ENCODE measurements at regions not wholly inside any gene's neighbourhood (a gene's known extent, or its start where the extent isn't known, plus 50 kb on each side); places are given as distances from the start of the nearest gene placed in this dataset.
"Not testable (repeated sequence)": the region's sequence is repeated elsewhere in the genome, so short reads cannot be mapped to it uniquely, and the experiment has no call there.

DNA sequence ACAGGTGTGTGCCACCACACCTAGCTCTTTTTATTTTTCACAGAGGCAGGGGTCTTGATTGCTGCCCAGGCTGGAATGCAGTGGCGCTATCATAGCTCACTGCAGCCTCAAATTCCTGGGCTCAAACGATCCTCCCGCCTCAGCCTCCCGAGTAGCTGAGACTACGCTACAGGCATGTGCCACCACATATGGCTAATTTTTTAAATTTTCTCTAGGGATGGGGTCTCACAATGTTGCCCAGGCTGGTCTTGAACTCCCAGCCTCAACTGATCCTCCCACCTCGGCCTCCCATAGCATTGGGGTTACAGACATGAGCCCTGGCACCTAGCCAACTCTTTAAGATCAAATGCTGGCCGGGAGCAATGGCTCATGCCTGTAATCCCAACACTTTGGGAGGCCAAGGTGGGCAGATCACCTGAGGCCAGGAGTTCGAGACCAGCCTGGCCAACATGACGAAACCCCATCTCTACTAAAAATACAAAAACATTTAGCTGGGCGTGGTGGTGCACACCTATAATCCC lies 50.6 kb upstream of the MYL10 start:
- DNase-seq: not testable (repeated sequence)

DNA sequence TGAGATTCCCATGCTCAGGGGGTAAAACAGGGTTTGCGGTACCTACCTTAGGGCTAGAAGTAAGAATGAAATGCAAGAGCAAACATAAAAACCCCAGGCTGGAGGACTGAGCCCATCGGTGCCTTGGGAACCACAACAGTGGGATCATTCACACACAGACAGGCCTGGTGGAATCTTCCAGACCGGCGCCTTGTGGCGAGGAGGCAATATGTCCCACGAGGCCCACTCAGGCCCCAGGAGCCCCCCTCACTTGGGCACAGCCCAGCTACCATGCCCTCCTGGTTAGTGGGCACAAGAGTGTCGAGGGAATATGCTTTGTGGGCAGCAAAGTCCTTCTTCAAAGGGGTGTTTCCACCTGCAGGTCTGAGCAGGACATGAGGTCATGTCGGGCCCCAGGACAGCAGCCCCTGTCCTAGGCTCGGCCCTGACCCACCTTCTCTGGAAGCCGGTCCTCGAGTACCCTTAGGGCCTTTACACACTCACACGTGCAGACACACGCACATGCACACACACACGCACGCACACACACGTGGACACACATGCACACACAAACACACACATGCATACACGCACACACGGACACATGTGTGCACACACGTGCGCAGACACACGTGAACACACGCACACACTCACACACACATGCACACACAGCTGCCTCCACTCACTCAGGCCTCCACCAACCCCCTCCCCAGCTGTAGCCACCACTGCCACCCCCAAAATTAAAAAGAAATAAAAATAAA lies 51.5 kb upstream of the MYL10 start:
- no peak for DNase-seq

DNA sequence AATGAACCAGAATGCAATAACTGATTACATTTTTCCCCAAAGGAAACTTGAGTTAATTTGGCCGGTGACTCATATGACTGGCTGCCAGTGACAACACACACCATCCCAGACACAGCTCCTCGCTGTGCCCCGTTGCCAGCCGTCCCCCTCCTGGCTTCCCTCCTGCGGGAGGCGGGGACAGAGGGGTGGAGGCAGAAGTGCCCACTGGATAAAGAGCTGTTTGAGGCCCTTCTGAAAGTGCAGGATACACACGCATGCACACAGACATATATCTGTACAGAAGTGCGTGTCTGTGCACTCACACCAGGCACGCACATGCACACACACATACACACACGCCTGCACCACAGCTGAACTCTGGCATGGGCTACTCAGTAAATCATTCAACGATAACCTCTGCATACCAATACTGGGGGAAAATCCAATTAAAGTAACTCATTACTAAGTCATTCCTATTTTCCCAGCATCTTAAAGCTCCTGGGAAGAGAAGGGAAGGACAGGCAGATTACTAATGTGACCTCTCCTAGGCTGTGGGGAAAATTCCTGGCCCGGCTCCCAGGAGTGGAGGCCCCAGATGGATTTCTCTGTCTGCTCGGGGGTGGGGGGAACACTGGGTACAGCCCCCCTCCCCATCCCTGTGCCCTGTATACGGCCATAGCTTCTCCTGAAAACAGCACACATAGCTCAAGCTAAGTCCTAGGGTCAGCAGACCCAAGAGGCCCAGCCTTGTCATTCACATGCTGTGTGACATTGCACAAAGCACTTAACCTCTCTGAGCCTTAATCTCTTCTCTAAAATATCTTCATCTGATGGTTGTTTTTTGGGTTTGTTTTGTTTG lies 52.3 kb upstream of the MYL10 start:
- no peak for DNase-seq

DNA sequence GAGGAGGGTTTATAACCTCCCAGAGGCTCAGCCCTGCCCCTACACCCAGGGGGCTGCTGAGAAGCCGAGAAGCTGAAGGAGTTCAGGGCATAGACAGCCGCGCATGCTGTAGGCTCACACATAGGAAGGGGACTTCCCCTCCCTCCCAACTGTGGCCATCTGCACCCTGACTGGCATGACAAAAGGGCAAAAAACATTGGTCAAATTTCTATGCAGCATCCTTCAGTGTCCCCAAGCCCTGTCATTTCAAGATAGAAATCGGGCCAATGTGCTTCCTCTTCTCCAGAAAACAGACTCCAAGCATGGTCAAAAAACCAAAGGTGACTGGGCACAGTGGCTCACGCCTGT lies 55.9 kb upstream of the MYL10 start:
- no peak for DNase-seq

DNA sequence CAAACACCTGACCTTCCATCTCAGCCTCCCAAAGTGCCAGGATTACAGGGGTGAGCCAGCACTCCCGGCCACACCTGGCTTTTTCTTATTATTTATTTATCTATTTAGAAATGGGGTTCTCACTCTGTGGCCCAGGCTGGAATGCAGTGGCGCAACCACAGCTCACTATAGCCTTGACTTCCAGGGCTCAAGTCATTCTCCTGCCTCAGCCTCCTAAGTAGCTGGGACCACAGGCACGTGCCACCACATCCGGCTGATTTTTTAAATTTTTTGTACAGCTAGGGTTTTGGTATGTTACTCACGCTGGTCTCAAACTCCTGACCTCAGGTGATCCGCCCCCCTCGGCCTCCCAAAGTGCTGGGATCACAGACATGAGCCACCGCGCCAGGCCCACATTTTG lies 56.9 kb upstream of the MYL10 start:
- no peak for DNase-seq

DNA sequence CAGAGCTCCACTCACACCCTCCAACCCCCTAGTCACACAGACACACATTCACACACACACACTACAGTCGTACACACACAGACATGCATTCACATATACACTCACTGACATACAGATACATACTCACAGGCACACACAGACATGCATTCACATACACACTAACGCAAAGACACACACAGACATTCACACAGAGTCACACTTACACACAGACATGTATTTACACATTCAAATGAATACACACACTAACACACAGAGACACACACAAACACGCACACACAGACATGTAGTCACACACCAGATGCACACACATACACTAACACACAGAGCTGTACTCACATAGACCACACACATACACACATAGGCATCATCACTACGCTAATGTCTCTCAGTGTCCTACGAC lies 58.0 kb upstream of the MYL10 start:
- DNase-seq: no peak

DNA sequence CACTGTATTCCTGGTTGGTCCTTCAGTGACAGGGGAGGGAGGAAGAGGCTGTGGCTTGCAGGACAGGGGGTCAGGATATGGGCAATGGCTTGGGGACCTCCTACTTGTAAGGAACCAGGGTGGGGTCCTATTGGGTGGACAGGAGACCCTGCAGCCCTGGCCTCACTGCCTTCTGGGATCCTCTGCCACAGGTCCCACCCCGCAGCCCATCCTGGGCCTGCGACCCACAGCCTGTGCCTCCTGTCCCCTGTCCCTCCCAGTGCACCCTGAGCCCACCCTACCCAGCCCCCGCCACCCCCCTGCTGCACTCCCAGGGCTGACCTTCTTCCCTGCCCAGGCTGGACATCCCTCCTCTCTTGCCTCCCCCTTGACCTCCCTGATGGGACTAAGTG lies 58.7 kb upstream of the MYL10 start:
- DNase-seq: no peak

DNA sequence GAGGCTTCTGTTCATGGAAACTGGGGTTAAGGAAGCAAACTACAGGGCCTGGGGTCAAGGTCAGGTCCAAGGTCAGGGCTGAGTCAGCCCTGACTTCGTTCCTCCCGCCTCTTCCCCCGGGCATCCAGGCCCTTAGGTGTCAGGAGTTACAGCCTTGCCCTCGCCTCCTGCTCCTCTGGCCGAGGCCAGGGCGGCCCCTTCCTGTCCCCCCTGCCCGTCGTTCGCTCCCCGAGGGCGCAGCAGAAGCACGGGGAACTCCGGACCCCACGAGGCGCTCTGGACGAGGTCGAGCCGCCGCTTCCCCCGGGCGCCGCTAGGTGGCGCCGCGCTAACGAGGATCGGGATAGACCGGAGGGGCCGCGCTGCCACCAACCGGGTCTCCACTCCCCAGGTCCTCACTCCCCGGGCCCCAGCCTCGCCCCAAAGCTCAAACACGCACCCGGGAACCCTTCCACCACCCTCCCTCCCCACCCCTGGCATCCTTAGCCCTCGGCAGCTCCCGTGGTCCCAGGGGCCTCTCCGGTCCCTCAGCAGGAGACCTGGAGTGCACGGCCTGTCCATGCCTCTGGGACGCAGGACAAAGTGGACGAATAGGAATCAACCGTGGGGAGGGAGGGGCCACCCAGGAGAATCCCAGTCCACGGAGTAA lies 59.2 kb upstream of the MYL10 start:
- peak; percentile 22 to 80 (median 68) for DNase-seq

DNA sequence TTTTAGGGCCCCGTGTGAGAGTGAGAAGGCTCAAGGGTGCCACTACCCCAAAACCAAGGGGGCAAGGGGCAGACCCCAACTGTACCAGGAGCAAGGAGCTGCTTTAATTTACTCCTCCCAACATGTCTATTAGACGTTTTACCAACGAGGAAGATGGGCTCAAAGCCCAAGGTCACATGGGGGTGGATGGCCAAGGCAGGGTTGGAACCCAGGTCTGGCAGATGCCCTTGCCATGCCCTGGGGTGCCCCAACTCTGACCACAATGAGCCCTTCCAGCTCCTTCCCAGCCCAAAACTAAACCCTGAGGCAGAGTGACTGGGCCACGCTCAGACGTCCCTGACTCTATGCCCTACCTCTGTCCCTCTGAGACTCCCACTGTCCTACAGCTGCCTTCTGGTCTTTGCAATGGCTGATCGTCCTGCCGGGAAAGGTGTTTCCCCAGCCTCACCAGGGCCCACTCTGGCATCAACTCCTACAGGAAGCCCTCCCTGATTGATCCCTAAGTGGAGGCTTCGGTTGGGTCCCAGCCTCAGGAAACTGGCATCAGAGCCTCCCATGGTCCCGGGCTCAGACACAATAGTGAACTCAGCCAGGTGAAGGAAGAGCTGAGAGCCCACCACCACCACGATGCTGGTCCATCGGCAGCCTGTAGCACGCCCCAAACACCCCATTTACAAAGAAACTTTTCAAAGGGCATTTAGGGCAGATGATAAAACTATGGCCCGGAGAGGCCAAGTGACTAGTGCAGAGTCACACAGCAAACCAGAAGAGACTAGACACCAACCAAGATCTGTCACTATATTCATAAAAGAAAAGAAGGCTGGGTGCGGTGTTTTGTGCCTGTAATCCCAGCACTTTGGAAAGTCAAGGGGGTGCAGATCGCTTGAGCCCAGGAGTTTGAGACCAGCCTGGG lies 60.2 kb upstream of the MYL10 start:
- DNase-seq: no peak

DNA sequence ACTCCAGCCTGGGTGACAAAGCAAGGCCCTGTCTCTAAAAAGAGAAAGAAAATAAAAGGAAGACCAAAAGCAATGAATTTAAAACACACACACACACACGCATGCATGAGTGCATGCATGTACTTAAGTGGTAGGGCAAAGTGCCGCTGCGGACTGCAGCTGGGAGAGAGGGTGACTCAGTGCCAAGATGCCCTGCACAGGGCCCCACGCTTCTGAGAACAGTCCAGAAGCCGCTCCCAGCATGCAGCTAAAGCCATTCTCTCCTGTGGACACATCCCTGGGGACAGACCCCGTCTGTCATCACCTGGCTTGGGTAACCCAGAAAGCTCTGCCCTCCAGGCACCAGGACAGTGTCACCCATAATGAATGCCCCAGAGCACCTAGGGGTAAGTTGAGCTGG lies 61.0 kb upstream of the MYL10 start:
- DNase-seq: no peak

DNA sequence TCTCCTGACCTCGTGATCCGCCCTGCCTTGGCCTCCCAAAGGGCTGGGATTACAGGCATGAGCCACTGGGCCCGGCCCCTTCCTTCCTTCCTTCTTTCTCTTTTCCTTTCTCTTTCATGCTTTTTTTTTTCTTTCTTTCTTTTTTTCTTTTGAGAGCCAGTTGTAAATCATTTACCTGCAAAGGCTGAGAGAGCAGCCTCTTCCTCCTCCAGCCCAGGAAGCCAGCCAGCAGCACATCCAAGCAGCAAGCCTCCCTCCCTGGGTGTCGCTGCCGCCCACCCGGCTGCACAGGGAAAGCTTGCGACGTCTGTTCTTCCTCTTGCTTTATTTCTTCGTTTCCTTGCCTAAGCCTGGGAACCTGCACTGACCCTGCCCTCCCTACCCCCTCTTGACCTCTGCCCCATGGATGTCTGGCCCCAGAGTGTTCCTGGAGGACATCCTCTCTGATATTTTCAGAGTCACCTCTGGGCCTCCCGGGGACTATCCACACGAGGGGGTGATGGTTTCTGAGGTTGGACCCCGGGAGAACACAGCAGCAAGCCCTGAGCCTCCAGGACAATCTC lies 62.8 kb upstream of the MYL10 start:
- no peak for DNase-seq

DNA sequence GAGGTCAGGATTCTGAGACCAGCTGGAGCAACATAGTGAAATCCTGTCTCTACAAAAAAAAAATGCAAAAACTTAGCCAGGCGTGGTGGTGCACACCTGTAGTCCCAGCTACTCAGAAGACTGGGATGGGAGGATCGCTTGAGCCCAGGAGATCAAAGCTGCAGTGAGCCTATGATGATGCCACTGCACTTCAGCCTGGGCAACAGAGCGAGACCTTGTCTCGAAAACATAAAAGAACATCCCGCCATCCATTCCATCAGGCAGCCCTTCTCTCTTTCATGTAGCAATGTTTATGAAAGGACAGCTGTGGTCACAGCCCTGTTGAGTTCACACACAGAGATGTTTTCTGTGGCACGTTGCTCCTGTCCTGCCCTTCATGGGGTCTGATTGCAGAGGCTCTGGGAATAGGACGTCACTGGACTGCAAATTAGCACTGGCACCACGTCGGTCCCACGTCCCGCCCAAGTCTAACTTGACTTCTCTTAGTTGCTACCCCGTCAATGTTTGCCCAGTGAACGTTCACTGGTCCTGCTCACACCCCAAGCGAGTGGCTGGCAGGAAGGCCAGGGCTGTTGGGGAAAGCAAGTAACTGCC lies 64.5 kb upstream of the MYL10 start:
- no peak for DNase-seq

DNA sequence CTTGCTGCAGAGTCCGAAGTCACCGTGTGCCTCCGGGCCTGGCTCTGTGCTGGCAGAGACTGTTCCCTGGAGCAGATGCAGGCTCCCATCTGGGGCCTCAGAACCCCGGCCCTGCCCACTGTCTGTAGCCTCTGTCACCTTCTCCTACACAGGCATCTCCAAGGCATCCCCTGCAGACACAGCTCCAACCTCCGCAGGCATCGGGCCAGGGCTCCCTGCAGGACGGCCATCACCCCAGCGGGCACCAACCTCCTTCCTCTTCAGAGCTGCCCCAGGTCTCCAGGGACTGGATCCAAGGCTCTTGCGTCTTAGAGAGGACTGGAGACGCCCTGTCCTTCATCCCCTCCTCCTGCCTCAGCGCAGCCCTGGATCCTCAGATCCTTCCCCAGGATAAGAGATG lies 69.9 kb upstream of the MYL10 start:
- no peak for DNase-seq

DNA sequence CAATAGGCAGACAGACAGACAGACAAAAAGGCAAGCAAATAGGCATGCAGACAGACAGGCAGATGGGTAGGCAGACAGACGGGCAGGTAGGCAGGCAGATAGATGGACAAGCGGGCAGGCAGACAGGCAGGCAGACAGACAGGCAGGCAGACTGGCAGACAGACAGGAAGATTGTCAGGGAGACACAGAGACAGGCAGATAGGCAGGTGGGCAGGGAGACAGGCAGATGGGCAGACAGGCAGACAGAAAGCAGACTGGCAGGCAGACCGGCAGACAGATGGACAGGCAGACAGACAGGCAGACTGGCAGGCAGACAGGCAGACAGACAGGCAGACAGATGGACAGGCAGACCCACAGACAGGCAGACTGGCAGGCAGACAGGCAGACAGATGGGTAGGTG lies 70.3 kb upstream of the MYL10 start:
- no peak for DNase-seq

DNA sequence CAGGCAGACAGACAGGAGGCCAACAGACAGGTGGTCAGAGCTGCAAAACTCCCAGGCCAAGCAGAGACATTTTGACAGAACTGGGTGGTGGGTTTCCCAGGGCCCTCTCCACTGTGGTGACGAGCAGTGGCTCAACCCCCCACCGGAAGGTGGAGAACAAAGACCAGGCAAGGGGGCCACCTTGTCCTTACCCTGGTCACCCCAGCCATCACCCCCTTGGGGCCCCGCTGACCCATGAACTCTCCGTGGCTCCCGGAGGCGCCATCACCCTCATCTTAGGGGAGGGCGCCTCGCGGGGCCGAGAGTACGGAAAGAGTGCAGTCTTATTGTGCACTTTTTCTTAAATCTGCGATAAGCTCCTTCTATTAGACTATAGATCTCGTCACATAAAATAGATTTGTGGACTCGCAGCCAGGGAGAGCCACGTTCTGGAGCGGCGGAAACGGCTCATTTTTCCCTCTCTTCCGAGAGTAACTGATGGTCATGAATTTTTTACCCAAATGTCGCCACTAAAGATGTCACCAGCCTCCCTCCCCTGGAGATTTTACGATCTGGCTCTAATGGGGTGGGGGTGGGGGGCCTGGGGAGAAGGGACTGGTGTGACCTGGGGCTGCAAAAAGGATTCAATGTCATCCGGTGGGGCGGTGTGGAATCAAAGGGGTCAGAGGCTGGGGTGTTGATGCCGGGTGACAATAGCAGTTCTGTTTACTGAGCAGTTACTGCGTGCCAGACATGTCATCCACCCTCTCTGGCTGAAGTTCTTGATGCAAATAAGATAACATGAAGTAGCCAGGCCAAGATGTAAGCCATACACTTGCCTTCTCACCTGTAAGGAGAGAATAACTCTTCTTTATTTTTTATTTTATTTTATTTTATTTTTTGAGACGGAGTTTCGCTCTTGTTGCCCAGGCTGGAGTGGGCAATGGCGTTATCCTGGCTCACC lies 71.1 kb upstream of the MYL10 start:
- DNase-seq: no peak

DNA sequence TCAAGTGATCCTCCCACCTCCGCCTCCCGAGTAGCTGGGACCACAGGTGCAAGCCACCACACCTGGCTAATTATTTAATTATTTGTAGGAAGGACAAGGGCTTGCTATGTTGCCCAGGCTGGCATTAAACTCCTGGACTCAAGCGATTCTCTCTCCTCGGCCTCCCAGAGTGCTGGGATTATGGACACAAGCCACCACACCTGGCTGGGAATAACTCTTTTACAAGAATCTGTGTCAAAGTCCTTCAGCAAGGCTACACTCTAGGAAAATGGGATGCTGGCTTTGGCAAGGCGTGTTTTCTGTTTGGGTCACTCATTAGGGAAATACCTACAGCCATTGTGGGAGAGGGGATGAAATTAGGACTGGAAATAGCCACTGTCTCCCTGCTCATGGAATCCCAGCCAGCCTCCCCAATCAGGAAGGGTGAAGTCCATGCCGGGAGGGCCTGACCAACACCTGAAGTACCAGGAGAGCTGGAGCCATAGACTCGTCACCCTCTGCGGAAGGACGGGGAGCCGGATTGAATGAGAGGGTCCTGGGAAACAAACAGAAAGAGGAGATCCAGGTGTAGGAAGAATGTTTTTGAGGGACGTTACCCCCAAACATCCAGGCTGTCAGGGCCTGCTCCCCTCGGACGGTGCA lies 72.2 kb upstream of the MYL10 start:
- no peak for DNase-seq

DNA sequence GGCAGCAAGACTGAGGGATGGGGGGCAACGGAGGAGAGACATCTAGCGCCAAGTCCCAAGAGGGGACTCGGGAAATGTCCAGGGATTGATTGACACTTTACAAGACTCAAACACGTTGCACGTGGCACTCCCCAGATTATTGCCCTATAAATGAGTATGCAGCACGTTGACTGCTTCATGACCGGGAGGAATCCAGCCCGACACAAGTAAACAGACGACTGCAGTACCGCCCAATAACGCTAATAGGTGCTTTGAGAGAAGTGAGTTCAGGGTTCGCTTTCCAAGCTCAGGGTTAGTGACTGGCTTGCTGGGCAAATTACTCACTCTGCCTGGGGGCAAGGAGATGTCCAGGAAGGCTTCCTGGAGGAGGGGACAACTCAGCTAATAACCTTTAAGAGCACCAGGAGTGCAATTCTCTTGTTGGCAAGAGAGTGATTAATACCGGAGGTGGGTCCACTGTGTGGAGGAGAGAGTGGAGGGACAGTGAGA lies 73.3 kb upstream of the MYL10 start:
- DNase-seq: no peak

DNA sequence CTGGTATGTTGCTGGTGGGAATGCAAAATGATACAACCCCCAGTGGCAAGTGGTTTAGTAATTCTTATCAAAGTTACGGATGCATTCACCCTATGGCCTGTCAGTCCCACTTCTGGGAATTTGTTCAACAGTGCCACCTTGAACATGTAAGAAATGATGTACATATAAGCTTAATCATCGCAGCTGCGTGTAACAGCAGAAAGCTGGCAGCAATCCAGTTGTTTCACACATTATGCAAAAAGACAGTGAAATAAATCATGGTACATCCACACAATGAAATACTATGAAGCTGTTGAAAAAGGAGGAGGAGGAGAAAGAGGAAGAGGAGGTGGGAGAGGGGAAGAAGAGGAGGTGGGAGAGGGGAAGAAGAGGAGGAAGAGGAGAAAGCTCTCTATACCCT lies 76.2 kb upstream of the MYL10 start:
- no peak for DNase-seq

DNA sequence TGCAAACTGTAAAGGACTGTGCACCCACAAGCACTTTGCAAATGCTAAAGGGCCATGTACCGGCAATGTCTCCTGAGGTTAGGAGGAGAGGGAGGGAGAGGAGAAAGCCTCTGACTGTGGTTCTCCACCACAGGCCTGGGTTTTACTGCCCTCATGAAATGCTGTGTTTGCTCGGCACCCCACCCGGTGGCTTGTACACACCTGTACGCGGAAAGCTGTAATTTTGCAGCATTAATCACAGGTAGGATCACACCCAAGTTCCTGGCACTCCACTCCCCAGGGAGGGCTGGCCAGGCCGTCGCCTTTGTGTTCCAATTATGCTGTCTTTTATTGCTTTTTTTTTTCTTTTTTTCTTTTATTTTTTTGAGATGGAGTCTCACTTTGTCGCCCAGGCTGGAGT lies 78.5 kb upstream of the MYL10 start:
- DNase-seq: no peak

DNA sequence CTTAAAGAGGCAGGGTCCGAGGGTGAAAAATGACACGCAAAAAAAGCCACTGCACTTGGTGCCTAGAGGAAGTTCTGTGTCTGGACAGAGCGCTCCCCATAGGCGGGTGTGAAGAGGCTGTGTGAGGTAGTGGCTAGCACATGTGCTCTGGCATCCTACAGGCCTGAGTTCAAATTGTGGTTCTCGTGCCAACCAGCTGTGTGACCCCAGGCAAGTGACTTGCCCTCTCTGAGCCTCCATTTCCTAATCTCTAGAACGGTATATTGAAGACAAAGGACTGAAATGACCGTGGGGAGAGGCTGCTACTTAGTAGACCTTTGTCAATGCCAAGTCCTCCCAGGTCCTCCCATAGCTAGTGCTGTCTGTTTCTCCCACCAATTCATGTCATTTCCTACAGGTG lies 79.1 kb upstream of the MYL10 start:
- no peak for DNase-seq
